SK-N-SH treated with all-trans-retinoic acid at 6 μM for 48 hours (cell line): ENCODE measurements at regions not wholly inside any gene's neighbourhood (a gene's known extent, or its start where the extent isn't known, plus 50 kb on each side); places are given as distances from the start of the nearest gene placed in this dataset.

ENCODE experiments used
- ARNTL ChIP-seq: fragments of 450-650 bp; formaldehyde crosslinking; IDR thresholded peaks from 2 replicates; pipeline ENCODE4 v1.5.0; 2020; ENCODE audit warnings: low read depth, mild to moderate bottlenecking, moderate library complexity, borderline replicate concordance
- CSDC2 ChIP-seq: fragments of 250-450 bp; sonication (Bioruptor Pico); IDR thresholded peaks from 2 replicates; pipeline ENCODE4 v1.5.0; 2020; ENCODE audit warnings: mild to moderate bottlenecking, moderate library complexity
- RARB ChIP-seq: fragments of 250-450 bp; sonication (Bioruptor Pico); IDR thresholded peaks from 2 replicates; pipeline ENCODE4 v1.8.0; 2021; ENCODE audit warnings: mild to moderate bottlenecking, moderate library complexity
- TCF4 ChIP-seq: fragments of 250-450 bp; sonication (Bioruptor Pico); IDR thresholded peaks from 2 replicates; pipeline ENCODE4 v1.8.0; 2021; ENCODE audit warnings: mild to moderate bottlenecking, moderate library complexity, borderline replicate concordance
- TOX ChIP-seq: fragments of 250-450 bp; sonication (Bioruptor Pico); IDR thresholded peaks from 2 replicates; pipeline ENCODE4 v1.8.0; 2021; ENCODE audit warnings: mild to moderate bottlenecking, moderate library complexity, borderline replicate concordance
- ZC3H10 ChIP-seq: fragments of 250-450 bp; sonication (Bioruptor Pico); IDR thresholded peaks from 2 replicates; pipeline ENCODE4 v1.5.1; 2021; ENCODE audit warnings: mild to moderate bottlenecking, moderate library complexity
- ZFP3 ChIP-seq: fragments of 250-450 bp; sonication (Bioruptor Pico); IDR thresholded peaks from 2 replicates; pipeline ENCODE4 v1.5.0; 2020; ENCODE audit warnings: mild to moderate bottlenecking, moderate library complexity
- ZFP30 ChIP-seq: fragments of 450-650 bp; formaldehyde crosslinking; IDR thresholded peaks from 2 replicates; pipeline ENCODE4 v1.5.0; 2022; ENCODE audit warnings: mild to moderate bottlenecking, moderate library complexity
- ZNF565 ChIP-seq: fragments of 450-650 bp; formaldehyde crosslinking; conservative IDR thresholded peaks from 2 replicates; pipeline ENCODE4 v1.5.0; 2020; ENCODE audit warnings: low read depth, mild to moderate bottlenecking, moderate library complexity
- TF ChIP-seq, protein P1 (sequence below): fragments of 250-450 bp; sonication (Bioruptor Pico); IDR thresholded peaks from 2 replicates; pipeline ENCODE4 v1.8.0; 2020; ENCODE audit warnings: mild to moderate bottlenecking, moderate library complexity, borderline replicate concordance
- TF ChIP-seq, protein P2 (sequence below): fragments of 250-450 bp; sonication (Bioruptor Pico); IDR thresholded peaks from 2 replicates; pipeline ENCODE4 v1.5.1; 2020; ENCODE audit warnings: low read depth, mild to moderate bottlenecking, moderate library complexity

DNA sequence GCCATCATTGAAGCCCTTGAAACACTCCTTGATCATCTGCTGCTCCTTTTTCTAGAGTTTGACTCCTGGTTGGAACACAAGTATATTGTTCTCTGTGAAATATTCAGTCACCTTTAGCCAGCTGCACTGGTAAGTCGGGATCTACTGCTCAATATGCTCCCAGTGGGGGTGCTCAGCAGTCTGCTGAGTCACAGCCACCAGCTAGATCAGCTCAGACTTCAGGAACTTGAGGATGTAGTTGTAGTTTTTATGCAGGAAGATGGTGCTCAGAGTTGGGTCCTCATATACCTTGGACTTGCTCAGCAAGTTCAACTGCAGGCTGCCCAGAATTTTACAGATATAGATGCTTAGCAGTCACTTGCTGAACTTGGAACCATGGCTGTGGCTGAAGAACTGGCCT, 202.5 kb upstream of the RPL34 start:
- no peak for TF ChIP-seq ZFP3 (CRISPR knock-in tag)
- TF ChIP-seq, protein P1, sequence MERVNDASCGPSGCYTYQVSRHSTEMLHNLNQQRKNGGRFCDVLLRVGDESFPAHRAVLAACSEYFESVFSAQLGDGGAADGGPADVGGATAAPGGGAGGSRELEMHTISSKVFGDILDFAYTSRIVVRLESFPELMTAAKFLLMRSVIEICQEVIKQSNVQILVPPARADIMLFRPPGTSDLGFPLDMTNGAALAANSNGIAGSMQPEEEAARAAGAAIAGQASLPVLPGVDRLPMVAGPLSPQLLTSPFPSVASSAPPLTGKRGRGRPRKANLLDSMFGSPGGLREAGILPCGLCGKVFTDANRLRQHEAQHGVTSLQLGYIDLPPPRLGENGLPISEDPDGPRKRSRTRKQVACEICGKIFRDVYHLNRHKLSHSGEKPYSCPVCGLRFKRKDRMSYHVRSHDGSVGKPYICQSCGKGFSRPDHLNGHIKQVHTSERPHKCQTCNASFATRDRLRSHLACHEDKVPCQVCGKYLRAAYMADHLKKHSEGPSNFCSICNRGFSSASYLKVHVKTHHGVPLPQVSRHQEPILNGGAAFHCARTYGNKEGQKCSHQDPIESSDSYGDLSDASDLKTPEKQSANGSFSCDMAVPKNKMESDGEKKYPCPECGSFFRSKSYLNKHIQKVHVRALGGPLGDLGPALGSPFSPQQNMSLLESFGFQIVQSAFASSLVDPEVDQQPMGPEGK (CRISPR knock-in tag), result no peak
- no peak for TF ChIP-seq ARNTL
- TF ChIP-seq CSDC2 (CRISPR knock-in tag), result no peak
- no peak for TF ChIP-seq ZNF565 (CRISPR knock-in tag)
- TF ChIP-seq TOX (CRISPR knock-in tag), result no peak
- TF ChIP-seq, protein P2, sequence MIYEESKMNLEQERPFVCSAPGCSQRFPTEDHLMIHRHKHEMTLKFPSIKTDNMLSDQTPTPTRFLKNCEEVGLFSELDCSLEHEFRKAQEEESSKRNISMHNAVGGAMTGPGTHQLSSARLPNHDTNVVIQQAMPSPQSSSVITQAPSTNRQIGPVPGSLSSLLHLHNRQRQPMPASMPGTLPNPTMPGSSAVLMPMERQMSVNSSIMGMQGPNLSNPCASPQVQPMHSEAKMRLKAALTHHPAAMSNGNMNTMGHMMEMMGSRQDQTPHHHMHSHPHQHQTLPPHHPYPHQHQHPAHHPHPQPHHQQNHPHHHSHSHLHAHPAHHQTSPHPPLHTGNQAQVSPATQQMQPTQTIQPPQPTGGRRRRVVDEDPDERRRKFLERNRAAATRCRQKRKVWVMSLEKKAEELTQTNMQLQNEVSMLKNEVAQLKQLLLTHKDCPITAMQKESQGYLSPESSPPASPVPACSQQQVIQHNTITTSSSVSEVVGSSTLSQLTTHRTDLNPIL (CRISPR knock-in tag), result no peak
- no peak for TF ChIP-seq TCF4
- TF ChIP-seq ZFP30 (CRISPR knock-in tag), result no peak
- no peak for TF ChIP-seq ZC3H10
- TF ChIP-seq RARB (CRISPR knock-in tag), result no peak
